SK-N-SH treated with all-trans-retinoic acid at 6 μM for 48 hours (cell line): ENCODE measurements at regions not wholly inside any gene's neighbourhood (a gene's known extent, or its start where the extent isn't known, plus 50 kb on each side); places are given as distances from the start of the nearest gene placed in this dataset.

Experiments
- CREB5 ChIP-seq: fragments of 250-450 bp; sonication (Bioruptor Pico); IDR thresholded peaks from 2 replicates; pipeline ENCODE4 v1.5.1; 2020; ENCODE audit warnings: low read depth, mild to moderate bottlenecking, moderate library complexity
- ESRRG ChIP-seq: fragments of 250-450 bp; sonication (Bioruptor Pico); IDR thresholded peaks from 2 replicates; pipeline ENCODE4 v1.6.1; 2021; ENCODE audit warnings: mild to moderate bottlenecking
- GLIS3 ChIP-seq: fragments of 250-450 bp; sonication (Bioruptor Pico); IDR thresholded peaks from 2 replicates; pipeline ENCODE4 v1.5.0; 2020; ENCODE audit warnings: mild to moderate bottlenecking, moderate library complexity
- ISL1 ChIP-seq: fragments of 250-450 bp; sonication (Bioruptor Pico); IDR thresholded peaks from 2 replicates; pipeline ENCODE4 v2.1.2; 2022; ENCODE audit warnings: mild to moderate bottlenecking, moderate library complexity
- RARB ChIP-seq: fragments of 250-450 bp; sonication (Bioruptor Pico); IDR thresholded peaks from 2 replicates; pipeline ENCODE4 v1.8.0; 2021; ENCODE audit warnings: mild to moderate bottlenecking, moderate library complexity
- SNAI2 ChIP-seq: fragments of 250-450 bp; sonication (Bioruptor Pico); IDR thresholded peaks from 2 replicates; pipeline ENCODE4 v1.5.0; 2020; ENCODE audit warnings: mild to moderate bottlenecking, moderate library complexity
- ZC3H10 ChIP-seq: fragments of 250-450 bp; sonication (Bioruptor Pico); IDR thresholded peaks from 2 replicates; pipeline ENCODE4 v1.5.1; 2021; ENCODE audit warnings: mild to moderate bottlenecking, moderate library complexity
- ZFP3 ChIP-seq: fragments of 250-450 bp; sonication (Bioruptor Pico); IDR thresholded peaks from 2 replicates; pipeline ENCODE4 v1.5.0; 2020; ENCODE audit warnings: mild to moderate bottlenecking, moderate library complexity
- ZFP30 ChIP-seq: fragments of 450-650 bp; formaldehyde crosslinking; IDR thresholded peaks from 2 replicates; pipeline ENCODE4 v1.5.0; 2022; ENCODE audit warnings: mild to moderate bottlenecking, moderate library complexity
- ZNF70 ChIP-seq: fragments of 450-650 bp; formaldehyde crosslinking; IDR thresholded peaks from 2 replicates; pipeline ENCODE4 v1.5.0; 2020; ENCODE audit warnings: mild to moderate bottlenecking, moderate library complexity

- TF ChIP-seq RARB, result no peak
- TF ChIP-seq SNAI2, result no peak
- no peak for TF ChIP-seq ISL1 (CRISPR knock-in tag)
- no peak for TF ChIP-seq ZC3H10
- no peak for TF ChIP-seq CREB5
- no peak for TF ChIP-seq ZFP3 (CRISPR knock-in tag)
- TF ChIP-seq ZFP30, result no peak
- TF ChIP-seq GLIS3 (CRISPR knock-in tag), result no peak
- TF ChIP-seq ESRRG (CRISPR knock-in tag), result no peak
- TF ChIP-seq ZNF70 (CRISPR knock-in tag), result no peak
These were observed 206.4 kb downstream of the KIF2B start for GRCh38 chr17:54028986-54029580.
